B cell (primary cell): ENCODE measurements at regions not wholly inside any gene's neighbourhood (a gene's known extent, or its start where the extent isn't known, plus 50 kb on each side); places are given as distances from the start of the nearest gene placed in this dataset.

Experiments
- ATAC-seq: fragments of 200-7000 bp; cut with Tn5 transposase; one replicate; pipeline ENCODE4 v1.10.0; 2021; ENCODE audit warnings: low read depth, mild to moderate bottlenecking, moderate number of reproducible peaks, moderate library complexity
- CTCF ChIA-PET: fragments of 350-600 bp; sonication (Branson Sonifier 250); formaldehyde crosslinking; loops from one replicate; lab custom pipeline; 2021; ENCODE audit warnings: antibody characterized with exemption, inconsistent platforms; lab: Charles Lee
- POLR2A ChIA-PET: fragments of 350-600 bp; sonication (Branson Sonifier 250); formaldehyde crosslinking; loops from one replicate; lab custom pipeline; 2021; ENCODE audit warnings: antibody characterized with exemption; lab: Charles Lee
- DNase-seq: peaks from one replicate; pipeline ENCODE4 v3.0.0; 2013
- H2AFZ ChIP-seq: 2 replicates; pipeline ENCODE4 v1.6.1; 2012; ENCODE audit warnings: mild to moderate bottlenecking, low read depth, low read length; ENCODE audit not compliant: insufficient read depth, poor library complexity, severe bottlenecking
- H3K27ac ChIP-seq, 2 donors: 1 replicate in 1 of 2; 2 replicates in 1 of 2; pipeline ENCODE4 v1.5.1; 2012 to 2013; ENCODE audit warnings: low read length in 2 of 2, mild to moderate bottlenecking in 2 of 2, moderate library complexity in 1 of 2
- H3K27me3 ChIP-seq, 4 experiments: fragments of 200-600 bp in 1 of 4; sonication (generic) in 1 of 4; replicated peaks in 1 of 4; 1 replicate in 2 of 4; 2 replicates in 2 of 4; pipeline versions ENCODE4 v1.6.1 to v1.7.0; 2013 to 2016; ENCODE audit warnings: low read length in 3 of 4, mild to moderate bottlenecking in 2 of 4, mixed read lengths in 1 of 4, moderate library complexity in 1 of 4; ENCODE audit not compliant: insufficient read depth in 4 of 4, control insufficient read depth in 3 of 4; ENCODE audit errors: control extremely low read depth in 1 of 4
- H3K36me3 ChIP-seq, 2 experiments: replicated peaks in 1 of 2; 1 replicate in 1 of 2; 2 replicates in 1 of 2; pipeline versions ENCODE4 v1.6.1 to v1.7.1; 2013; ENCODE audit warnings: low read length in 1 of 2; ENCODE audit not compliant: insufficient read depth in 2 of 2, control insufficient read depth in 1 of 2; ENCODE audit errors: control extremely low read depth in 1 of 2, extremely low read depth in 1 of 2
- H3K4me1 ChIP-seq, 2 donors: fragments of 200-600 bp in 1 of 2; sonication (generic) in 1 of 2; 1 replicate in 1 of 2; 2 replicates in 1 of 2; pipeline versions ENCODE4 v1.5.1 to v1.6.1; 2013 to 2017; ENCODE audit warnings: low read length in 2 of 2; ENCODE audit not compliant: control insufficient read depth in 2 of 2, insufficient read depth in 2 of 2
- H3K4me2 ChIP-seq: replicated peaks from 2 replicates; pipeline ENCODE3; 2012; ENCODE audit warnings: mild to moderate bottlenecking, low read depth, low read length; ENCODE audit not compliant: poor library complexity, severe bottlenecking
- H3K4me3 ChIP-seq, 5 experiments: fragments of 200-600 bp in 1 of 5; sonication (generic) in 1 of 5; 1 replicate in 3 of 5; 2 replicates in 2 of 5; pipeline versions ENCODE4 v1.5.1 to v1.7.0; 2011 to 2016; ENCODE audit warnings: low read length in 4 of 5, mild to moderate bottlenecking in 4 of 5, low read depth in 2 of 5, control low read depth in 1 of 5, moderate library complexity in 1 of 5; ENCODE audit not compliant: insufficient read depth in 1 of 5; ENCODE audit errors: control extremely low read depth in 1 of 5, extremely low read depth in 1 of 5
- H3K79me2 ChIP-seq: fragments of 200-600 bp; sonication (generic); one replicate; pipeline ENCODE4 v1.6.0; 2016; ENCODE audit warnings: low read length; ENCODE audit not compliant: control insufficient read depth, insufficient read depth
- H3K9ac ChIP-seq: fragments of 200-600 bp; sonication (generic); 2 replicates; pipeline ENCODE4 v1.6.1; 2017; ENCODE audit warnings: mild to moderate bottlenecking, low read length, moderate library complexity
- H3K9me3 ChIP-seq, 3 donors: one replicate each; pipeline versions ENCODE4 v1.6.1 to v1.7.1; 2013; ENCODE audit warnings: low read length in 2 of 3; ENCODE audit not compliant: control insufficient read depth in 2 of 3, insufficient read depth in 1 of 3; ENCODE audit errors: control extremely low read depth in 1 of 3
- H4K20me1 ChIP-seq: 2 replicates; pipeline ENCODE4 v1.6.0; 2012; ENCODE audit warnings: mild to moderate bottlenecking, low read length; ENCODE audit not compliant: insufficient read depth, control insufficient read depth, poor library complexity, severe bottlenecking
- H3K27ac Mint-ChIP-seq: one replicate; pipeline ENCODE4 v1.8.0; 2021; ENCODE audit warnings: mixed read lengths
- H3K27me3 Mint-ChIP-seq: one replicate; pipeline ENCODE4 v1.8.0; 2021; ENCODE audit warnings: mixed read lengths
- H3K4me1 Mint-ChIP-seq: one replicate; pipeline ENCODE4 v1.8.0; 2021; ENCODE audit warnings: mixed read lengths
- H3K4me3 Mint-ChIP-seq: one replicate; pipeline ENCODE4 v1.8.0; 2021; ENCODE audit warnings: mixed read lengths
- H3K9me3 Mint-ChIP-seq: one replicate; pipeline ENCODE4 v1.8.0; 2022; ENCODE audit warnings: mixed read lengths; ENCODE audit not compliant: insufficient read depth
- CTCF ChIP-seq: fragments of 200-600 bp; IDR thresholded peaks from one replicate; pipeline ENCODE4 v1.8.0; 2022; ENCODE audit warnings: antibody characterized with exemption, mild to moderate bottlenecking
- EZH2 ChIP-seq: IDR thresholded peaks from 2 replicates; pipeline ENCODE4 v1.6.1; 2012; ENCODE audit warnings: borderline replicate concordance, low read depth, mild to moderate bottlenecking, moderate library complexity, low read length; ENCODE audit not compliant: insufficient read depth, poor library complexity, severe bottlenecking
- WGBS: methylation state at CpG from one replicate; pipeline ENCODE4 v1.1.5; 2013; ENCODE audit warnings: missing lambda C conversion rate; ENCODE audit not compliant: insufficient coverage; 5-methylcytosine and 5-hydroxymethylcytosine counted together
- intact Hi-C: fragments of 100-400 bp; cut with micrococcal nuclease; formaldehyde crosslinking; loops from one replicate; pipeline ENCODE4 v1.10.0; 2022

GRCh38 chr11:116560589-116560988 lies 212.2 kb downstream of the BUD13 start:
- DNase-seq (no peak), ATAC-seq (no peak)
- intact Hi-C loops: no loop called here
- peaks cover 4% of the 10 kb centered on the region for H3K9me3 Mint-ChIP-seq
- H3K27me3 Mint-ChIP-seq: peaks cover 16% of the 10 kb centered on the region
- Histone ChIP-seq H3K79me2 (no peaks in the 10 kb centered on the region), H3K4me3 (no peak overlapping the region), H3K36me3 (no peaks in the 10 kb centered on the region), H3K27me3 (no peaks in the 10 kb centered on the region), H3K4me1 (no peaks in the 10 kb centered on the region), H4K20me1 (no peaks in the 10 kb centered on the region), H3K27ac (no peak overlapping the region), H3K4me2 (no peak overlapping the region), H3K9ac (no peak overlapping the region), H2AFZ (no peak overlapping the region), H3K9me3 (peaks cover 0 to 23% (median 1%) of the 10 kb centered on the region in 3 donors)
- no peak overlapping the region for H3K27ac Mint-ChIP-seq
- CTCF ChIA-PET: no interaction called here
- H3K4me1 Mint-ChIP-seq: no peaks in the 10 kb centered on the region
- no peak overlapping the region for H3K4me3 Mint-ChIP-seq
- POLR2A ChIA-PET: no interaction called here
- 65% methylated on average over 2 of the region's 3 CpGs for WGBS
- no peak for TF ChIP-seq CTCF
- TF ChIP-seq EZH2: no peak

- Histone ChIP-seq H3K4me3 (no peak overlapping the region), H3K9ac (no peak overlapping the region), H3K4me2 (no peak overlapping the region), H3K79me2 (no peaks in the 10 kb centered on the region), H3K36me3 (no peaks in the 10 kb centered on the region), H3K27ac (no peak overlapping the region), H3K4me1 (no peaks in the 10 kb centered on the region), H3K27me3 (no peaks in the 10 kb centered on the region), H4K20me1 (no peaks in the 10 kb centered on the region), H3K9me3 (peaks cover 0 to 25% (median 0%) of the 10 kb centered on the region in 3 donors), H2AFZ (no peak overlapping the region)
- 65% methylated on average over 5 of the region's 9 CpGs for WGBS
- no peaks in the 10 kb centered on the region for H3K4me1 Mint-ChIP-seq
- TF ChIP-seq CTCF: no peak
- no peak for TF ChIP-seq EZH2
- DNase-seq (no peak), ATAC-seq (no peak)
- POLR2A ChIA-PET: no interaction called here
- H3K9me3 Mint-ChIP-seq: peaks cover 2% of the 10 kb centered on the region
- CTCF ChIA-PET: no interaction called here
- intact Hi-C loops: no loop called here
- no peak overlapping the region for H3K4me3 Mint-ChIP-seq
- H3K27me3 Mint-ChIP-seq: peaks cover 10% of the 10 kb centered on the region
- H3K27ac Mint-ChIP-seq: no peak overlapping the region
Observed at GRCh38 chr11:116558504-116559211, 214.1 kb downstream of the BUD13 start.
